HG02981 (cell line): ENCODE measurements at regions not wholly inside any gene's neighbourhood (a gene's known extent, or its start where the extent isn't known, plus 50 kb on each side); places are given as distances from the start of the nearest gene placed in this dataset.

Source experiments
- ATAC-seq: cut with Tn5 transposase; IDR thresholded peaks from one replicate; pipeline ENCODE4 v1.9.1; 2021; ENCODE audit warnings: mild to moderate bottlenecking, moderate library complexity; ENCODE audit not compliant: unreplicated experiment

DNA sequence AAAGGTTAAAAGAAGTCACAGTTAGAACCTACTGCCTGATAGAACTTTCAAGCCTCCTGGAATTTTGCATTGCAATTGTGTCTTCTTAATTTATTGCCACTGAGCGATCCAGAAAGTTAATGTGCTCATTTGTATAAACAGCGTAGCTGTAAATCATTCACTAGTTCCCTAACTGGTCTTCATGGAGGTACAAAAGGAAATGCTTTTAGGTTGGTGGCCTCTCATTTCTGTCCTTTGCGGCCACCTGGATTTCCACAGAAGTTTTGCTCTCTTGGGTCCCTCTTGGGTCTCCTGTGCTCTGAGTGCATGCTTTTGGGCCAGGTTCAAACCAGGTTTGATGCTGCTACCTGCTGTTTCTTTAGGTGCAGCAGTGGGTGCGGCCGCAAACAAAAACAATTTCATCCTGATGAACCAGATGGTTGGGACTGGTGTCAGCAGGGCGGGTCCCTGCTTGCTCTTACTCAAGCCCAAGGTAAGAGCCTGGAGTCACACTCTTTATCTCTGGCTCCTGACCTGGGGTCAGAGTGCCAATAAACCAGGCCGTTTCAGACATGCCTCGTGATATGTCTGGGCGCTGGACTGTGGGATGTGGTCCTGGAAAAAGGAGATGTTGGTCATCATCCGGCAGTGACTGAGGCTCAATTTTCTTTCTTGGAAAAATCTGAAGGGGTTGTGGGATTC is 270.1 kb downstream of the PTTG2 start:
- no peak for ATAC-seq

DNA sequence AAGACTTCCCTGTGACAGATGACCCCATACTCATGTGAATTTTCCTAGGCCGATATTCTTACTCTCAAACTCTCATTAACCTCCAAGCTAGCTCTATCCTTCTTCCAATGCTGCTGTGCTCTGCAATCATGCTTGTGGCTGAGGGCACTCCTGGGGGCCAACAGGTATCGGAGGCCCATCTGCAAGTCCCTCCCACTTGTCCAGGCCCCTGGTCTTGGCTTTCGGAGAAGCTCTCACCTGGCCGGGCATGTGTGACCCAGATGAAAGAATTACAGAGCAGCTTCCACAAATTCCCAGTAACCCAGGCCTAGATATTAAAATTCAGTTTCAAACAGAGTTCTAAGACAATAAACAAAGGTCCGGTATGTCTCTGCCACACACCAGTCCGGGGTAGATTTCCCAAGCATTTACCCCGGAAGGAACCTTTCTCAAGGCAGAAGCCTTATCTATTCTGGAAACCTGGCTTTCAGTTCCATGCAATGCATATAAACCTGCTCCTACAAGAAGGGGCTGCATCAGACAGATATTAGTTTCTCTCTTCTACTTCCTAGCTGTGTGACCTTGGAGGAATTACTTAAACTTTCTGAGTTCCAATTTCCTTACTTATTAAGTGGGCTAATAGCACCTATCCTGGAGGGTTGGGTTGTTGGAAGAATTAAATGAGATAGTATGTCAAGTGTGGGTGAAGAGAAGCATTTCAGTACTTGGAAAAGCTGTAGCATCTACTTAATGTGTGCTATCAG is 270.8 kb downstream of the PTTG2 start:
- ATAC-seq: no peak

DNA sequence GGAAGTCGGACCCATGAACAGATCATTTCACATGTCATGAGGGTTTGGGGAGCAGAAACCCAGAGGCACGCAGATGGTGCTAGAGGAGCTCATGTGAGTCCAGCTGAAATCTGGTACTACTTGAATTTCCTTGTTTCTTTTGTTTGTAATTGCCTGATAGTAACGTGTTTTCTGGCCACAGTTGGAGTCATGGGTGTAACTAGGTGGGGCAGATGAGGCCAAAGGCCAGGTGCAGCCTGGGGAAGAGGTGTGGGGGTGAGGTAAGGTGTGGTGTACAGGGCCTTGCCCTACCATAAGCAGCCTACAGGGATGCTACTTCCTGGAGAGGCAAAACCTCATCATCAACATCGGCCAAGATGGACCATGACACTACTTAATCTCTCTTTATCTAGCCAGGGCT is 271.4 kb downstream of the PTTG2 start:
- no peak for ATAC-seq

DNA sequence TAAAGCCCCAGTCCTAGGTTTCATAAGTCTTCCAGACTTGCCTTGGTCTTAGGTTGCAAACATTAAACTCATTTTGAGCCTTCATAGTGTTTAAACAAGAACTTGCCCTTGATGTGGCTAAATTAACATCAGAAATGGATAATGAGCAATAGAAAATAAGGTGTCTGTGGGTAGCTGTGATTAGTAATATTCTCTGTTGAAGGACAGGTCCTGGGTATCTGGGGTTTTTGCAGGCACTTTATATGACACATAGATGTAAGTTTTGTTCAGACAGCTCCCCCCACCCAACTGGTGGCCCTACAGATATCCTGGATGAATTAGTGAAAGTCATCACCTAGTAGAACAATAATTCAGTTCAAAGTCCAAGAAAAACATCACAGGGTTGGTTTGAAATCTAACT is 272.5 kb downstream of the PTTG2 start:
- no peak for ATAC-seq

DNA sequence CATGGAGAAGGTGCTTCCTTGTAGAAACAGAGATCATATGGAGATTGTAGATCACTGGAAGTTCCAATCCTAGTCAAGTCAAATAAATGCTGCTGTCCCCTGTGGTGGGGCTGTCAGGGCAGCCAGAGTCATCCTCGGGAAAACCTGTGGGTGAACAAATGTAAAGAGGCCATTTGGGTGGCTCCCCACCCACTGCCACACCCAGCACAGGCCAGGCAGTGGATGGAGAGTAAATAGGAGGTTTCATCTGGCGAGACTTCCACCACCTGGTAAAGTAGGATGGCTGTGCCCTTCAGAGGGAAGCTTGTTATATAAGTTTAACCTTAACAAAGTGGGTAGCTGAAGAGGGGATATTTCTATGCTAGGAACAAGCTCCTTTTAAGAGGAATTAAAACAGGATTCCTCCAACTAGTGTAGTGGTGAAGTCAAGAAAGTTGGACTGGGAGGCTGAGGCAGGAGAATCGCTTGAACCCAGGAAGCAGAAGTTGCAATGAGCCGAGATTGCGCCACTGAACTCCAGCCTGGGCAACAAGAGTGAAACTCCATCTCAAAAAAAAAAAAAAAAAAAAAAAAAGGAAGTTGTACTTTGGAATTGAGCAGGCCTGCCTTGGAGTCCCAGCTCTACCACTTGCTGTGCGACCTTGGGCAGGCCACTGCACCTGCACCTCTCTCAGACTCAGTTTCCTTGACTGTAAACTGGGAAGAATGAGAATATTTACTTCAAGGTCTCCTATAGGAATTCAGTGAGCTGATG is 273.7 kb downstream of the PTTG2 start:
- no peak for ATAC-seq

DNA sequence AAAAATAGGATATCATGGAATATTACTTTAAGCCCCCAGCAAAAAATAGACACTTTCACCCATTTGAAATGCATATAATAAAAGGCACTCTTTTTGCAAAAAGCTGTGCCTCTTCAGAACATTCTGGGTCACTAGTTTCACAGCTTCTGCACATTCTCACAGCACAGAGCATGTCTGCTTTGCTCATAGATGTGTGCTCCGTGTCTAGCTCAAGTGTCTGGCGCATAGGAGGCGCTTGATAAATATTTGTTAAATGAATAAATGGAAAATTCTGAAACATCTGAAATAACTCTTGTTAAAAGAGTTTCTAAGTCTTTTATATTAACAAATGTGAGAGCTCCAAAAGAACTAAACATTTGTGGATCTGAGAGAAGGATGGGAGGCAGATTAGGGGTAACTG is 275.2 kb downstream of the PTTG2 start:
- no peak for ATAC-seq

DNA sequence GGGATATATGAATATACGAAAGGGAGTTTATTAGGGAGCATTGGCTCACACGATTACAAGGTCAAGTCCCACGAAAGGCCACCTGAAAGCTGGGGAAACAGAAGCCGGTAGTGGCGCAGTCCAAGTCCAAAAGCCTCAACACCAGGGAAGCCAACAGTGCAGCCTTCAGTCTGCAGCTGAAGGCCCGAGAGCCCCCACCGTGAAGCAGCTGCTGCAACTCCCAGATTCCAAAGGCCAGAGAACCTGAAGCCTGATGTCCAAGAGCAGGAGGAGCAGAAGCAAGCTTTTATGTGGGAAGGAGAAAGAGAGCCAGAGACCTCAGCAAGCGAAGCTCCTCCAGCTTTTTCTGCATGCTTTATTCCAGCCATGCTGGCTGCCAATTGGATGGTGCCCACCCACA is 275.8 kb downstream of the PTTG2 start:
- ATAC-seq: no peak

DNA sequence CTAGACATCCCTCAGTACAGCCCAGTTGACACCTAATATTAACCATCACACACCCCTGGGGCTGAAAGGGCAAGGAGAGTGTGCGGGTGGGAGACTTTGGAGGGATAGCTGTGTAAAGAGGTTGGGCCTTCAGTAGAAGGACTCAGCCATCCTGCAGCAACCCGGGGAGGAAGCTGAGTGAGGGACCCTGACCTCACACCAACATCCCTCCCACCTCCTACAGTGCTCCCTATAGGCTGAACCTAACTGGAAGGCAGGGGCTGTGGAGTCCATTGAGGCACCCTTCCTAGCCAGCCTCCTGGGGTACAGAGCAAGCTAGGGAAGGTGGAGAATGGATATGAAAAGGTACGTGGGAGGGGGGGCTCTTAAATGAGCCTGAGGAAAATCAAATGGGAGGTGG is 276.3 kb downstream of the PTTG2 start:
- no peak for ATAC-seq

DNA sequence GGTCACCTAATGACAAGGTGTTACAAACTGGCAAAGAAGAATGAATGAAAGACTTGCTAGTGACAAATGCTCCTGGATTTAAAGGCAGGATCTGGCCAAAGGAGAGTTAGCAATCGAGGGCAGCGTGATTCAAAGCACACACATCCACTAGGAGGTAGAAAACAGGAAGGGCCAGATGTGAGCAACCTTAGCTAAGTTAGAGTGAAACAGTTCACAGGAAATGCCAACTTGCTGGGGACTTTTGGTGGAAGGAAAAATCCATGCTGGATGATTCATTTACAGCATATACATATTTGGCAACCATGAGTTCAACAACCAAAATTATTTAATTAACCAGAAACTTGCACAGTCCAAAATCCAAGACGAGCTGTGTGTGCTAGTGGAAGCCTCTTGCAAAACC is 276.9 kb downstream of the PTTG2 start:
- ATAC-seq: no peak

DNA sequence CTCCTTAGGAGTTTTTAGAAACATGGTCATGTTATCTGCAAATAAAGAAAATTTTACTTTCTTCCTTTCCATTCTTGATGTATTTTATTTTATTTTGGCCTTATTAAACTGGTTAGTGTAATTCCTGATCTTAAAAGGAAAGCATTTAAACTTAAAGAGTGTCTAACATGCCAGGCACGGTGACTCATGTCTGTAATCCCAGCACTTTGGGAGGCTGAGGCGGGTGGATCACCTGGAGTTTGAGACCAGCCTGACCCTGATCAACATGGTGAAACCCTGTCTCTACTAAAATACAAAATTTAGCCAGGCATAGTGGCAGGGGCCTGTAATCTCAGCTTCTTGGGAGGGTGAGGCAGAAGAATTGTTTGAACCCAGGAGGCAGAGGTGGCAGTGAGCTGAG is 281.3 kb downstream of the PTTG2 start:
- no peak for ATAC-seq

DNA sequence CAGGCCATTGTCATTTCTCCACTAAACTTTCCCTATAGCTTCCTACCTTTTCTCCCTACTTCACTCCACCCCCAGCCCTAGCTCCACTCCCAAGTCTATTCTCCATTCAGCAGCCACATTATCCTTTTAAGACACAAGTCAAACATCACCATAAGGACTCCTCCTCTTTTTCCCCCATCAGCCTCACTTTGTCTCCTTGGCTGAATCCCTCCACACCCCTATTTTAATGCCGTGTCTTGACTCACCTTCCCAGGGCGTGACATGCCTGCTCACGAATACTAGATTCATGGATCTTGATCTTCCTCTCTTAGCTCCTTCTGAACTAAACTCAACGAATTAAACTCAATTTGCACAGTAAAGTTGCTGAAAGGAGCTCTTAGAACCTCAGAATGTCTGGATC is 281.9 kb downstream of the PTTG2 start:
- no peak for ATAC-seq

DNA sequence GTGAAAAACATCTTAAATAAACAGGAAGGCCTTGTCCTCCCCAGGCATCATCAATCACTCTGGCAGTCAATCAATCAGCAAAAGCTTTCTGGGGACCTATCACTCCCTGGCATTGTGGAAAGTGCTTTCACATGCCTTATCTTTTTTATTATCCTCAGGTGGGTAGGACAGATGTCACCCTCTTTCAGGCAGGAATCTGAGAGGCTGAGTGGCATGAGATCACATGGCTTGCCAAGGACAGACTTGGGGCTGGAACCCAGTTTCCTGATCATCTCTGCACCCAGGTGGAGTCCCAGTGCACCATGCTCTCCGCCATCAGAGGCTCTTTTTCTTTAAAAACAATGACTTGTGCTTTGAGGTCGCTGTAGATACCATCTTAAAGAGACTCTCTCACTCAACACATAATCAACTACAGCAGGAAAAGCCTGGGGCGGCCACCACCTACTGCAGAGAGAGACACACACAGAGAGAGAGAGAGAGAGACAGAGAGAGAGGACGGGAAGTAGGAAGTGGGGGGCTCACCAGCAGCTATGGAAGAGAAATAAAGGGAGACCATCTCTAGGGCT is 282.7 kb downstream of the PTTG2 start:
- ATAC-seq: no peak

DNA sequence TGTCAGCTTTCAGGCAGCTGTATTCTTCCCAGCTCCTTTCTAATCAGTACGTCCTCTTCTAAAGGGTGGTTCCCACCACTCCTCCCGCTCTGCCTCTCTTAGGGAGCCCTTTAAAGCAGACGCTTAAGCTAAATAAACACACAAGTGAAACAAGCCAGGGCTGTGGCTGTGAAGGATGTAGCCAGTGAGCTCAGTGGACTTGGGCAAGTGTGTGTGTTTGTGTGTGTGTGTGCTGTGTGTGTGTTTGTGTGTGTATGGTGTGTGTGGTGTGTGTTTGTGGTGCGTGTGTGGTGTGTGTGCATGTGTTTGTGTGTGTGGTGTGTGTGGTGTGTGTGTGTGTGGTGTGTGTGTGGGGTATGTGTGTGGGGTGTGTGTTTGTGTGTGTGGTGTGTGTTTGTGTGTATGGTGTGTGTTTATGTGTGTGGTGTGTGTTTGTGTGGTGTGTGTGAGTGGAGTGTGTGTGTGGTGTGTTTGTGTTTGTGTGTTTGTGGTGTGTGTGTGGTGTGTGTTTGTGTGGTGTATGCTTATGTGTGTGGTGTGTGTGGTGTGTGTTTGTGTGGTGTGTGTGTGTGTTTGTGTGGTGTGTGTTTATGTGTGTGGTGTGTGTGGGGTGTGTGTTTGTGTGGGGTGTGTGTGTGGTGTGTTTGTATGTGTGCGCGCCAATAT is 283.3 kb downstream of the PTTG2 start:
- no peak for ATAC-seq

DNA sequence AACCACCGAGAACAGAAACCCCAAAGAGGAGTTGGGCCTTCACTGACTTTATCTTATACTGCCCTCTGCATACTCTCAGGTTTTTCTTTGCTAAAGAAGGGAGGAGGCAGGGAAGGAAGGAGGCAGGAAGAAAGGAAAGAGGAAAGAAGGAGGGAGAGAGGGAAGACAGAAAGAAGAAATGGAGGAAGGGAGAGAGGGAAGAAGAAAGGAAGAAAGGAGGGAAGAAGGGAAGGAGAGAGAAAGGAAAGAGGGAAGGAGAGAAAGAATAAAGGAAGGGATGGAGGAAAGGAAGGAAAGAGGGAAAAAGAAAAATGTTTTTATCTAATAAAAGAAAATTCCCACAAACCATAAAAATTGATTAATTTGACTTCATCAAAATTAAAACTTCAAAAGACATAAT is 294.6 kb downstream of the PTTG2 start:
- no peak for ATAC-seq

DNA sequence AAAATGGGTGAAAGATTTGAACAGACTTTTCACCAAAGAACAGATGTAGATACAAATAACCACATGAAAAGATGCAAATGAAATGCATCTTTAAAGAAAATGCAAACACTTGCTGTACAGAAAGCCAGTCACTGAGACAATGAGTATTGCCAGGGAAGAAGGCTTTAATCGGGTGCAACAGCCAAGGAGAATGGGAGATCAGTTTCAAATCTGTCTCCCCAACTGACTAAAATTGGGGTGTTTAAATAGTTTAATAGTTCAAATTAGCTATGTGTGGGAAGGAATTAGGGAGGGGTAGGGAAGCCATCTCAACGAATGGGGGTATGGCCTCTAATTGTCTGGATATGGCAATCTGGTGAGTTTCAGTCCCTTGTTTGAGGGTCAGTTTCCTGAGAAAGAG is 295.4 kb downstream of the PTTG2 start:
- ATAC-seq: no peak

DNA sequence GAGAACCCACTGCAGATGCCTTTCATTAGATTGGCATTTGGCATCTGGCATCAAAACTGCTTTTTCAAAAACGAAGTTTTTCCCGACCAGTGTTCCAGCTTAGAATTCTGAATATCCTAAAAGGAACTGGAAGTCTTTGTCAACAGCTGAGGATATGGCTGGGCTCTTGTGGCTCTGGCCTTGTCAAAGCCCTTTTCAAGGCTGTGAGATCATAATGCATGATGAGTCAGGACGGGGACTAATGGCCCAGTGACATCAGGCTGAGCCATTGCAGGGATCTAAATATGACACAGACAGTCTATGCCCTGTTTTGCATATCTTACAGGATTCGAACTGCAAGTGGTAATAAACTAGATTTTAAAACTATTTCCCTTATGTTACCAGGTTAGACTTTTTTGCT is 306.4 kb downstream of the PTTG2 start:
- ATAC-seq: no peak

DNA sequence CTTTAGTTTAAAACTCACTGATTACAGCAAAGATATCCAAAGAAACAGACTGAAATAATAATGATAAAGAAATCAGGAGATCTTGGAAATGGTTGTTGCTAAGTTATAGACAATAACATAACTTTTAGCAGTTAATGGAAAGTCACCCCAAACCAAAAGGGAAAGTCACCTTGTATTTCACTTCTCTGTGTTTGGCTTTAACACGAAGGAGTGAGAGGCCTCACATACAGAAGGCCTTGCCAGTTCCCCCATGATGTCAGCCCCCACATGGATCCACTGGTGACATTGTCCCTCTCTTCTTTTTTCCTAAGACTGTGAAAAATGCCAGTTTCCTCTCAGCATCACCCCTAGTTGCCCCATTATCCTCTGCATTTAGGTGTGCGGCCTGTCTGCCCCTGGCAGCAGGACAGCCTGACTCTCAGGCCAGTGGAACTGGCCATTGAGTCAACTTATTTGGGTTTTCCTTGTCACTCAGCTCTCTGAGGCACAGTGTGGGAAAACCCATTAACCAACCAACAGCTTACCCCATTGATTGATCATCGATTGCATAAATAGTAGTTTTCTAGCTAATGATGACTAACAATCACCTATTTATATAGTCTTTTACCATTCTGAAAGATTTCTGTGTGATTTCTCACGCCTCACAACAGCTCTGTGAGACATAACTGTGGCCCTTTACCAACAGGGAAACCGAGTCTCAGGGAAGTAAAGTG is 308.1 kb downstream of the PTTG2 start:
- no peak for ATAC-seq

DNA sequence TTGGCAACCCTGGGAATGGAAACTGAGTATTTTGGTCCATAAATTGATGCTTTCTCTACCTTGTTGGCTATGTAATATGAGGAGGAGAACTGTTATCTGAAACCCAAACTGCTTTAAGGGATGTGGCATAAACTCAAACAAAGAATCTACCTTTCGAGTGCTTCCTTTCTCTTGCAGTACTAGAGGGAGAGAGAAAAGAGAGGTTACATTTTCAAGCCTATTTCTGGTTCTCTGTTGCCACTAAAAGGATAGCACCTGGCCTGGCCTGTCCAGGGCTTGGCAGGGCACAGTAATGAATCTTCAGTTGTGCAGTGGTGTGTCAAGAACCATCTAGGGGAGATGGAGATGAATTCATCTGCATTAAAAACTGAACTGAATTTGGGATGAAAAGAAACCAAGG is 308.6 kb downstream of the PTTG2 start:
- ATAC-seq: no peak

DNA sequence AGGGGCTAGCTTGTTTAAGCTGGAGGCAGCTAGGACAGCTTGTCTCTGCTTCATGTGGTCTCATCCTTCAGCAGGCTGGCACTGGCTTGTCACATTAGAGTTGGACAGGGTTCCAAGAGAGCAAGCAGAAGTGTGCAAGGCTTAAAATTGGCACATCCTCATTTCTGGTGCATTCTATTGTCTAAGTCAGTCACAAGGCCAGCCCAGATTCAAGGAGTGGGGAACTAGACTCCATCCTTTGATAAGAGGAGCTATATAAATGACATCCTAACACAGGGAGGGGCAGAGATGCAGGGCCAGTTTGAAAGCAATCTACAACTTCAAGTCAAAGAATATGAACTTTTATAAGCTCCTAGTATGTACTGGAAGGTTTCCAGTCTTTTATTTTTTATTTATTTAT is 313.2 kb downstream of the PTTG2 start:
- no peak for ATAC-seq

DNA sequence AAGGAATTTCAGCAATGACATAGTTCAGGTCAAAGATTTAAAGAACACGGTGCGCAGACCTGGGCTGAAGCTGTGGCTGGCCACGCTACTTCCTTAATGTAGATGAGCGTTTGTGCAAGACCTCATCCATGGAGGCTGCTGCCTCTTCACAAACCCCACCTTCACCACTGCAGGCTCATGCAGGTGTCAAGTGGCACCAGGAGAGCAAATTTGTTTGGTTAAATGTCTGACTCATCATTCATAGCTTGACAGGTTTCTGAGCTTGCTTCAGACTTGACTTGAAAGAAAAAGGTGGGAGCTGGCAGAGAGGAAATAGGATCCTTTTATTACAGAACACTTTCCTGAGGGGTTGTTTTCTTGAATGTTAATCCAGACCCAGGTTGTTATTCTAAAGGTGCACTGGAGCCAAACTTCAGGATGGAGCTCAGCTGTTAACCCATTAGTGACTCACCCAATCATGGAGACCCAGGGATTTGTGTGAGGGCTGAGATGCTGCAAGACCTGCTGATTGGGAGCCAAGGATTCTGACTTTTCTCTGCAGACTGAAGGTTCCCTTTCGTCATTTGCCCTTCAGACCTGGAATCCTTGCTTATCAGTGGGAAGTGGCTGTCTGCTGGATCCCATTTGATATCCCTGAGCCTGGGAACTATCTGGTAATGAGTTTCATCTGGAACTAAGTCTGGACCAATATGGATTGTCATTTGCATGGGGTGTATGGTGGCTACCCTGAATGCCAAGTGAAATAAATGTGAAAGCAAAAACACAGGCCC is 315.3 kb downstream of the PTTG2 start:
- no peak for ATAC-seq
